ENCODE measurements at regions not wholly inside any gene's neighbourhood (a gene's known extent, or its start where the extent isn't known, plus 50 kb on each side); places are given as distances from the start of the nearest gene placed in this dataset.

- TF ChIP-seq CTCF (conservative IDR thresholded peaks at IDR 0.05 in 1 of 2, IDR thresholded peaks at IDR 0.05 in 1 of 2; ENCODE audit: low read depth in 1 of 2, low read length in 2 of 2): no peak
- no peak for TF ChIP-seq EZH2 (IDR thresholded peaks at IDR 0.05; ENCODE audit: low read length, missing control alignments)
These were observed 164.9 kb downstream of the FNDC1 start for GRCh38 chr6:159334068-159334467.
